Cardiac fibroblast (primary cell): ENCODE measurements at regions not wholly inside any gene's neighbourhood (a gene's known extent, or its start where the extent isn't known, plus 50 kb on each side); places are given as distances from the start of the nearest gene placed in this dataset.

Experiments
- DNase-seq, 2 donors: peaks; one replicate each; pipeline versions ENCODE4 v3.0.0 to v3.0.0-alpha.2; 2010; ENCODE audit warnings: low read depth in 2 of 2
- H3K4me3 ChIP-seq, 2 donors: replicated peaks in 1 of 2; 1 replicate in 1 of 2; 2 replicates in 1 of 2; pipeline ENCODE4 v1.5.1; 2011; ENCODE audit warnings: low read depth in 2 of 2, low read length in 2 of 2, mild to moderate bottlenecking in 2 of 2, moderate library complexity in 1 of 2
- TF ChIP-seq, protein P1 (sequence below): IDR thresholded peaks from one replicate; pipeline ENCODE4 v1.5.1; 2011; ENCODE audit warnings: low read depth, mild to moderate bottlenecking, low read length, inconsistent platforms

DNA sequence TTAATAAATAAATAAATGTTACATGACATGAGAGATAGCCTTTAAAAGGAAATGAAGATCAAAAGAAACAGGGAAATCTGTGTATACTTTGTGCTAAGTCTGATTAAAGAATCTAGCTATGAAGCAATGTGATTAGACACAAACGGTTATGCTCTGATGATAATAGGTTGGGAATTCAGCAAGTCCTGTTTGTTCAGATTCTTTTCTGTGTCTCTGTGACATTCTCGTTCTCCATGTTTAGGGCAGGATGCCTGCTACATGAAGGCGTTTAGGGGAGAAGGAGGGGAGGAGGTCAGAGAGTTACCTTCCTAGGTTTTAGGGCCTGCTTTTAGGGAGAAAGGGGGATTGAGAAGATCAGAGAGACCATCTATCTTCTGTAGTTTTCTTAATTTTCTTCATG lies 555.3 kb downstream of the DNAJB9 start:
- H3K4me3 ChIP-seq: no peak overlapping the region
- TF ChIP-seq, protein P1, sequence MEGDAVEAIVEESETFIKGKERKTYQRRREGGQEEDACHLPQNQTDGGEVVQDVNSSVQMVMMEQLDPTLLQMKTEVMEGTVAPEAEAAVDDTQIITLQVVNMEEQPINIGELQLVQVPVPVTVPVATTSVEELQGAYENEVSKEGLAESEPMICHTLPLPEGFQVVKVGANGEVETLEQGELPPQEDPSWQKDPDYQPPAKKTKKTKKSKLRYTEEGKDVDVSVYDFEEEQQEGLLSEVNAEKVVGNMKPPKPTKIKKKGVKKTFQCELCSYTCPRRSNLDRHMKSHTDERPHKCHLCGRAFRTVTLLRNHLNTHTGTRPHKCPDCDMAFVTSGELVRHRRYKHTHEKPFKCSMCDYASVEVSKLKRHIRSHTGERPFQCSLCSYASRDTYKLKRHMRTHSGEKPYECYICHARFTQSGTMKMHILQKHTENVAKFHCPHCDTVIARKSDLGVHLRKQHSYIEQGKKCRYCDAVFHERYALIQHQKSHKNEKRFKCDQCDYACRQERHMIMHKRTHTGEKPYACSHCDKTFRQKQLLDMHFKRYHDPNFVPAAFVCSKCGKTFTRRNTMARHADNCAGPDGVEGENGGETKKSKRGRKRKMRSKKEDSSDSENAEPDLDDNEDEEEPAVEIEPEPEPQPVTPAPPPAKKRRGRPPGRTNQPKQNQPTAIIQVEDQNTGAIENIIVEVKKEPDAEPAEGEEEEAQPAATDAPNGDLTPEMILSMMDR: no peak
- DNase-seq: no peak

DNA sequence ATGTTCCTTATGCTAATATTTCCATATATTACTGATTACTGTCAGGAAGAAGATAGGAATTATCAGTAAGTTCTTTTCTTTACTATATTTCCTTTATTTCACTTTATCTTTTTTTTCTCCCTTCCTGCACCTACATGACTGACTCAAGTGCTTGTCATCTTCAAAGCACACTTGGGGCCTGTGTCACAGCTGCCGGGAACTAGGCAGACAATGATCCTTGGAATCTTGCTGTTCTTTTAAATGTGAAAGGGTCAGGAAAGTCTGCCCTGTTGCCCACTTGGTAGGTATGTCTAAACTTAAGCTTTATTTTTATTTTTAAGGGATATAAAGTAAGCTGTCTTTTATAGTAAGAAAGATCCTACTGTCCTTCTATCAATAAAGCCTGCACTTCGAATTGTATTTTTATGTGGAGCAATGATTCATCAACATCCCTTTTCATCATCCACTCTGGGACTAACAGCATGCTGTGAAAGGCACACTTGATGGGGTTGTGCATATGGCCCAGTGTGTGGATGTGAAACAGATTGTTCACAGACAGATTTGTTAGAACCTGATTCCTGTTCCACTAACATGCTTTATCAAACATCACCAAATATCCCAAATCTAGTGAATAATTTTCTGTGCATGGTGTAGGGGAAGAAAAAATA lies 556.9 kb downstream of the DNAJB9 start:
- no peak overlapping the region for H3K4me3 ChIP-seq
- DNase-seq: peak; percentile 5 to 16
- TF ChIP-seq, protein P1: no peak

DNA sequence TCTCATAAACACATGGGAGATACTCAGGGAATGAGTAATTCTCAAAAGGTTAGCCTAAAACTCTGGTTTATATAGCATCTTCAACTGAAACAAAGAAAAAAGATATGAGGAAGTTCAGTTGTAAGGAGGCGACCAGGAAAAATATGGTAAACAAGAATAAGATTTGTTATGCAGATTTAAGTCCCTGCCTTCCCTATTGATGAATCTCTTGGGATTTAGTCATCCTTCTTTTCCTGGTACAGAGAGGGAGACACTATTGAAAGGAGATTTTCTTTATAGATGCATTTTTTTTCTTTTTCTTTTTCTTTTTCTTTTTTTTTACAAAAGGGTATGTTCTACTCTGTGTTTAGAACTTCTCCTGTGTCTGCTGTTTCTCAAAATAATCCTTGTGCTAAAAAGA lies 557.5 kb downstream of the DNAJB9 start:
- no peak overlapping the region for H3K4me3 ChIP-seq
- TF ChIP-seq, protein P1: no peak
- DNase-seq: no peak

DNA sequence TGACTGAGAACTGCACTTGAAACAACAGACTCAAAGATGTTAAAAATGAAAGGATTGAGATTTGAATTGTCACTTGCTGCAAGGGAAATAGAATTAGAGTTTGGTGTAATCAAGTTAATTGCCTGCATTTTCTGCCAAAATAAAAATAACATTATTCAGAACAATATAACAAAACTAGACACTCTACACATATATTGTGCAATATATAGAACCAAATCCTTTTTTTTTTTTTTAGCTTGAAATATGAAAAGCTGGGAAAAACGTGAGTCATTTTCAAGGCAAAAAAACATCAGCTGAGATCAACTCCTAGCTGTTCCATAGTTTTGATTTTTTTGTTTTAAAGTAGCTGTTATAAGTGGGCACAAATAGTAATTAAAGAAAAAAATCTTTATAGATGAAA lies 561.5 kb downstream of the DNAJB9 start:
- no peak overlapping the region for H3K4me3 ChIP-seq
- DNase-seq: no peak
- TF ChIP-seq, protein P1: no peak

DNA sequence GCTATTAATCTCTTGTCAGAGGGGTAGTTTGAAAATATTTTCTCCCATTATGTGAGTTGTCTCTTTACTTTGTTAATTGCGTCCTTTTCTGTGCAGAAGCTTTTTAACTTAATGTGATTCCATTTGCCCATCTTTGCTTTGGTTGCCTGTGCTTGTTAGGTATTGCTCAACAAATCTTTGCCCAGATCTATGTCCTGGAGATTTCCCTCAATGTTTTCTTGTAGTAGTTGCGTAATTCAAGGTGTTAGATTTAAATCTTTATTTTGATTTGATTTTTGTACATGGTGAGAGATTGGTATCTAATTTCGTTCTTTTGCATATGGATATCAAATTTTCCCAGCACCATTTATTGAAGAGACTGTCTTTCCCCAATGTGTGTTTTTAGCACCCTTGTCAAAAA lies 567.2 kb downstream of the DNAJB9 start:
- DNase-seq: no peak
- TF ChIP-seq, protein P1: no peak

DNA sequence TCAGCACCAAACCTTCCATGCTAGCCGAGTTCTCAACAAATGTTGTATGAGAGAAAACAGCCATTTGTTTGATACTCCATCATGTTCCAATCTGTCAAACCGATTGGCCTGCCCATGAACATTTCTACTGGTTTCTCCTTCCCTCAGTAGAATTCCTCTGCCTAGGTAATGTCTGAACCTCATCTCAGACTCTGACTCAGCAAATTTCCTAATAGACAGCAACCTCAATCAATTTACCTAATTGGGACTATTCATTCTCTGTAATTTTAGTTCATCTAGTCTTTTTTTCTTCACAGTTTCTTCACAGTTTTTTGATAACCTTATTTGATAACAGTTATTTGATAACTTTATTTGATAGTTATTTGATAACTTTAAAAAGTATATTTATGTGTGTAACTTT lies 585.1 kb downstream of the DNAJB9 start:
- DNase-seq: no peak
- no peak overlapping the region for H3K4me3 ChIP-seq
- TF ChIP-seq, protein P1: no peak

More for the DNA sequence above, 567.2 kb downstream of the DNAJB9 start:
- H3K4me3 ChIP-seq: no peak overlapping the region

DNA sequence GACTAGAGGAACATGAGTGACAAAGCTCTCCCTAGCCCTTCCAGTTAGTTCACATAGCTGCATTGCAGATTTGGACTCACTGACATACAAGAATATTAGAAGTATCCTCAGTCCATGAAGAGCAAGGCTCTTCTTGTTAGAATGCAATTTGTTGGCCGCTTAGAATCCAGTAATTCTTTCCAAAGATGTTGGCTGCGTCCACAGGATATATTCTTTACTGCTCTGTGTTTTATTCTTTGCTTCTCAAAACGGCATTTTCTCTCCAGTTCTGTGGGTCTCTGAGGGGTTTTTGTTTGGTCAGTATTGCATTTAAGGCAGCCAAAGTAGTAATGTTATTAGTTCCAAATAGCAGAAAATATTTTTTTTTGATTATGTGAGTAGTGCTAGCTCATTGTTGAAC lies 588.6 kb downstream of the DNAJB9 start:
- no peak overlapping the region for H3K4me3 ChIP-seq
- TF ChIP-seq, protein P1: no peak
- no peak for DNase-seq
